ENCODE measurements at regions not wholly inside any gene's neighbourhood (a gene's known extent, or its start where the extent isn't known, plus 50 kb on each side); places are given as distances from the start of the nearest gene placed in this dataset.

DNA sequence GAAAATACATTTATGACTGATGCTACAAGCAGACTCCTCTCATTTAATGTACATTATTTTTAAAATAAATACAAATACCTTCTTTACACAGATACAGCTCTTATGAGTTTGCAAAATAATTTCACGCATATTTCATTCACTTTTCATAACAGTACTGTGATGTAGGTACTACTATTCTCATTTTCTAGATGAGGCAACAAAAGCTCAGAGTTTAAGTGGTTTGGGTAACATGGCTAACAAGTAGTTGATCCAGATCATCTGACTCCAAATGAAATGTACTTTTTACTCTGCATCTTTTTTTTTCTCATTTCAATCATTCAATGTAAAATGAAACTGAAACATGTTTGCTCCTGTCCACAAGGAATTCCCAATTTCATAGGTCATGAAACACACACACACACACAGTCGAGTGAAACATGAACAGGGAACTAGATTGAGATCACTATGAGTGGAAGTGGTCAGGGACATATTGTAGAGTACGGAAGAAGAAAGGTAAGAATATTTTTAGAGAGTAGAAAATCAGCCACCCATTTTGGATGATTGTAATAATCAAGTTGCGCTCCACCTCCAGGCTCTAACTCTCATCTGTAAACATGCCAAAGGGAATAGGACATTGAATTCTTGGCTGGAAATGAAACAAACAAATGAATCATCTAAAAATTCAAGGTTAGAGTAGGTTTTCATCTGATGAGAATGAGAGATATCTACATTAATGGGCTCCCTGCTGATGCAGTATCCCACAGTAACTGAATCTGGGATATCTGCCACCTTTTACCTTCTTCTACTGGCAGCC, 92.4 kb downstream of the CLDN1 start:
- no peak overlapping the region for H3K9ac ChIP-seq (ENCODE audit: low read length)
- H3K27me3 ChIP-seq (ENCODE audit: insufficient read depth, low read length) = no peaks in the 10 kb centered on the region
- H3K4me3 ChIP-seq (ENCODE audit: low read depth, low read length, poor library complexity, severe bottlenecking) = no peak overlapping the region
- H3K4me2 ChIP-seq (ENCODE audit: low read length) = no peak overlapping the region
- no peak overlapping the region for H3K27ac ChIP-seq (ENCODE audit: low read depth, low read length, poor library complexity, severe bottlenecking)
- H3K9me2 ChIP-seq (ENCODE audit: low read depth, low read length) = no peaks in the 10 kb centered on the region
- no peaks in the 10 kb centered on the region for H3K36me3 ChIP-seq (ENCODE audit: insufficient read depth, low read length)
- no peak for TF ChIP-seq EZH2 (IDR thresholded peaks at IDR 0.05; ENCODE audit: borderline replicate concordance, low read length)
- TF ChIP-seq, protein P1, sequence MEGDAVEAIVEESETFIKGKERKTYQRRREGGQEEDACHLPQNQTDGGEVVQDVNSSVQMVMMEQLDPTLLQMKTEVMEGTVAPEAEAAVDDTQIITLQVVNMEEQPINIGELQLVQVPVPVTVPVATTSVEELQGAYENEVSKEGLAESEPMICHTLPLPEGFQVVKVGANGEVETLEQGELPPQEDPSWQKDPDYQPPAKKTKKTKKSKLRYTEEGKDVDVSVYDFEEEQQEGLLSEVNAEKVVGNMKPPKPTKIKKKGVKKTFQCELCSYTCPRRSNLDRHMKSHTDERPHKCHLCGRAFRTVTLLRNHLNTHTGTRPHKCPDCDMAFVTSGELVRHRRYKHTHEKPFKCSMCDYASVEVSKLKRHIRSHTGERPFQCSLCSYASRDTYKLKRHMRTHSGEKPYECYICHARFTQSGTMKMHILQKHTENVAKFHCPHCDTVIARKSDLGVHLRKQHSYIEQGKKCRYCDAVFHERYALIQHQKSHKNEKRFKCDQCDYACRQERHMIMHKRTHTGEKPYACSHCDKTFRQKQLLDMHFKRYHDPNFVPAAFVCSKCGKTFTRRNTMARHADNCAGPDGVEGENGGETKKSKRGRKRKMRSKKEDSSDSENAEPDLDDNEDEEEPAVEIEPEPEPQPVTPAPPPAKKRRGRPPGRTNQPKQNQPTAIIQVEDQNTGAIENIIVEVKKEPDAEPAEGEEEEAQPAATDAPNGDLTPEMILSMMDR (IDR thresholded peaks at IDR 0.05; ENCODE audit: low read length) = no peak
- H2AFZ ChIP-seq (ENCODE audit: low read length) = no peak overlapping the region
- no peaks in the 10 kb centered on the region for H3K4me1 ChIP-seq (ENCODE audit: insufficient read depth, low read length, severe bottlenecking)
- H3F3A ChIP-seq (ENCODE audit: insufficient read depth, low read length) = no peaks in the 10 kb centered on the region
- H3K79me2 ChIP-seq (ENCODE audit: insufficient read depth, low read length) = no peaks in the 10 kb centered on the region
- no peaks in the 10 kb centered on the region for H3K9me3 ChIP-seq (ENCODE audit: low read length)
- no peaks in the 10 kb centered on the region for H4K20me1 ChIP-seq (ENCODE audit: insufficient read depth, low read length)

- H3K4me3 ChIP-seq (ENCODE audit: low read depth, low read length, poor library complexity, severe bottlenecking) = no peak overlapping the region
- H3K4me2 ChIP-seq (ENCODE audit: low read length) = no peak overlapping the region
- H3K27me3 ChIP-seq (ENCODE audit: insufficient read depth, low read length) = no peaks in the 10 kb centered on the region
- TF ChIP-seq EZH2 (IDR thresholded peaks at IDR 0.05; ENCODE audit: borderline replicate concordance, low read length) = no peak
- TF ChIP-seq, protein P1 (IDR thresholded peaks at IDR 0.05; ENCODE audit: low read length) = no peak
- no peak overlapping the region for H3K27ac ChIP-seq (ENCODE audit: low read depth, low read length, poor library complexity, severe bottlenecking)
- H3K9ac ChIP-seq (ENCODE audit: low read length) = no peak overlapping the region
- no peaks in the 10 kb centered on the region for H4K20me1 ChIP-seq (ENCODE audit: insufficient read depth, low read length)
- no peaks in the 10 kb centered on the region for H3K9me2 ChIP-seq (ENCODE audit: low read depth, low read length)
- no peaks in the 10 kb centered on the region for H3K36me3 ChIP-seq (ENCODE audit: insufficient read depth, low read length)
- H2AFZ ChIP-seq (ENCODE audit: low read length) = no peak overlapping the region
- H3K9me3 ChIP-seq (ENCODE audit: low read length) = no peaks in the 10 kb centered on the region
- no peaks in the 10 kb centered on the region for H3K79me2 ChIP-seq (ENCODE audit: insufficient read depth, low read length)
- no peaks in the 10 kb centered on the region for H3K4me1 ChIP-seq (ENCODE audit: insufficient read depth, low read length, severe bottlenecking)
- no peaks in the 10 kb centered on the region for H3F3A ChIP-seq (ENCODE audit: insufficient read depth, low read length)
Measured at GRCh38 chr3:190227064-190227463, 95.2 kb downstream of the CLDN1 start.

DNA sequence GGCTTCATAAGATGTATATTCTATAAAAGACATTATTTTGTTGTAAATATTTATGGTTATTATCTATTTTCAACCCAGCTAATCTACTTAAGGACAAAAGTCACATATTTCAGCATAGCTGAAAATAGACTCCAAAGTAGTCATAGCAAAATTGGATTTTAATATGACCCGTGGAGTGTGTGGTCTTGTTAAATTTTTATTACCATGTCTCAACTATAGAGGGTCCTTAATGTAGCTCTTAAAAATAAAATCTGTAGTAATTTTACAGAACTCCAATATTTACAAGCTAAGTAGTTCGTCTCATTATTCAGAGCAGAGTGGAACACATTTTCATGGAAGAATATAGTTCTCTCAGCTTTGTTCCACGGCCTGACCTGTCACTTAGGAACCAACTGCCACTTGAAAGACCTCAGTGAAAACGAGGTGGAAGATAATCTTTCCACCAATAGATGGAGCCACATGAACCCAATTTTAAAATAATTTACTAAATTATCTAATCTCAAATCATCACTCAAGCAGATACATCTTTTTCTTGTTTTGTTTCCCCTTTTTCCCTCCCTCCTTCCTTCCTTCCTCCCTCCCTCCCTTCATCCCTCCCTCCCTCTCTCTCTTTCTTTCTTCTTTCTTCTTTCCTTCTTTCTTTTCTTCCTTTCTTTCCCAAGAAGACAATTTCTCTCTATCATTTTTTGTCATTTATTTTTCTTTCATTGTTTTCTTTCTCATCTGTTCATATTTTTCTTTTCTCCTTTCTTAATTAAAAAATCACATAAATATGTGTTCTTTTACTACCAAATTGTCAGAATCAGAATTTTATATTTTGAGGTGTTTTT, 97.2 kb downstream of the CLDN1 start:
- Histone ChIP-seq H3F3A (ENCODE audit: insufficient read depth, low read length) (no peaks in the 10 kb centered on the region), H3K9me3 (ENCODE audit: low read length) (no peaks in the 10 kb centered on the region), H3K9me2 (ENCODE audit: low read depth, low read length) (no peaks in the 10 kb centered on the region), H3K27ac (ENCODE audit: low read depth, low read length, poor library complexity, severe bottlenecking) (no peak overlapping the region), H2AFZ (ENCODE audit: low read length) (no peak overlapping the region), H3K4me2 (ENCODE audit: low read length) (no peak overlapping the region), H3K27me3 (ENCODE audit: insufficient read depth, low read length) (no peaks in the 10 kb centered on the region), H3K36me3 (ENCODE audit: insufficient read depth, low read length) (no peaks in the 10 kb centered on the region), H3K9ac (ENCODE audit: low read length) (no peak overlapping the region), H3K79me2 (ENCODE audit: insufficient read depth, low read length) (no peaks in the 10 kb centered on the region), H3K4me3 (ENCODE audit: low read depth, low read length, poor library complexity, severe bottlenecking) (no peak overlapping the region), H4K20me1 (ENCODE audit: insufficient read depth, low read length) (no peaks in the 10 kb centered on the region), H3K4me1 (ENCODE audit: insufficient read depth, low read length, severe bottlenecking) (no peaks in the 10 kb centered on the region)
- TF ChIP-seq, protein P1 (IDR thresholded peaks at IDR 0.05; ENCODE audit: low read length) = peak; percentile 59
- TF ChIP-seq EZH2 (IDR thresholded peaks at IDR 0.05; ENCODE audit: borderline replicate concordance, low read length) = no peak

Data from OCI-LY1 (cell line).